Neural crest cell (in vitro differentiated cells): ENCODE measurements at regions not wholly inside any gene's neighbourhood (a gene's known extent, or its start where the extent isn't known, plus 50 kb on each side); places are given as distances from the start of the nearest gene placed in this dataset.
"Not testable (repeated sequence)": the region's sequence is repeated elsewhere in the genome, so short reads cannot be mapped to it uniquely, and the experiment has no call there.

Experiments used
- DNase-seq: peaks from one replicate; pipeline ENCODE4 v3.0.0; 2021; ENCODE audit warnings: low read depth, mixed read lengths, low spot score
- H3K27ac Mint-ChIP-seq: one replicate; pipeline ENCODE4 v1.8.0; 2021; ENCODE audit warnings: mild to moderate bottlenecking, mixed read lengths; ENCODE audit not compliant: unreplicated experiment
- H3K27me3 Mint-ChIP-seq: 2 replicates; pipeline ENCODE4 v1.8.0; 2021; ENCODE audit warnings: low read depth, mild to moderate bottlenecking, mixed read lengths
- H3K36me3 Mint-ChIP-seq: 2 replicates; pipeline ENCODE4 v1.8.0; 2021; ENCODE audit warnings: low read depth, mild to moderate bottlenecking, mixed read lengths
- H3K4me1 Mint-ChIP-seq: 2 replicates; pipeline ENCODE4 v1.8.0; 2021; ENCODE audit warnings: mixed read lengths
- H3K4me3 Mint-ChIP-seq: one replicate; pipeline ENCODE4 v1.8.0; 2021; ENCODE audit warnings: mild to moderate bottlenecking, mixed read lengths
- H3K9me3 Mint-ChIP-seq: 2 replicates; pipeline ENCODE4 v1.8.0; 2021; ENCODE audit warnings: mixed read lengths
- CTCF ChIP-seq: fragments of 200-600 bp; sonication (generic); conservative IDR thresholded peaks from 2 replicates; pipeline ENCODE4 v1.5.0; 2021; ENCODE audit warnings: antibody characterized with exemption, mild to moderate bottlenecking

- no peak for TF ChIP-seq CTCF
- H3K4me3 Mint-ChIP-seq = no peak overlapping the region
- peak overlapping the region; percentile 72 for H3K27ac Mint-ChIP-seq
- peaks cover 12% of the 10 kb centered on the region for H3K36me3 Mint-ChIP-seq
- peaks cover 7% of the 10 kb centered on the region for H3K9me3 Mint-ChIP-seq
- no peak for DNase-seq
- H3K4me1 Mint-ChIP-seq = peaks cover 60% of the 10 kb centered on the region
- no peaks in the 10 kb centered on the region for H3K27me3 Mint-ChIP-seq
Observed at GRCh38 chr13:48583859-48584311, 51.0 kb upstream of the RCBTB2 start.

- Mint-ChIP-seq H3K9me3 (peaks cover 7% of the 10 kb centered on the region), H3K4me3 (peak overlapping the region; percentile 25), H3K27me3 (no peaks in the 10 kb centered on the region), H3K27ac (peak overlapping the region; percentile 93), H3K36me3 (peaks cover 12% of the 10 kb centered on the region), H3K4me1 (peaks cover 54% of the 10 kb centered on the region)
- TF ChIP-seq CTCF = no peak
- DNase-seq = peak; percentile 23
Observed at GRCh38 chr13:48585456-48585840, 52.6 kb upstream of the RCBTB2 start.

GRCh38 chr13:48586591-48587103, 53.8 kb upstream of the RCBTB2 start:
- Mint-ChIP-seq H3K4me3 (no peak overlapping the region), H3K4me1 (peaks cover 58% of the 10 kb centered on the region), H3K27ac (peak overlapping the region; percentile 24), H3K27me3 (no peaks in the 10 kb centered on the region), H3K9me3 (peaks cover 5% of the 10 kb centered on the region), H3K36me3 (peaks cover 14% of the 10 kb centered on the region)
- no peak for DNase-seq
- TF ChIP-seq CTCF = no peak

- Mint-ChIP-seq H3K27ac (peak overlapping the region; percentile 87), H3K4me1 (peaks cover 67% of the 10 kb centered on the region), H3K9me3 (peaks cover 5% of the 10 kb centered on the region), H3K4me3 (no peak overlapping the region), H3K27me3 (no peaks in the 10 kb centered on the region), H3K36me3 (peaks cover 14% of the 10 kb centered on the region)
- TF ChIP-seq CTCF = no peak
- DNase-seq = no peak
Observed at GRCh38 chr13:48588120-48588519, 55.2 kb upstream of the RCBTB2 start.

GRCh38 chr13:48590141-48590901, 57.4 kb upstream of the RCBTB2 start:
- TF ChIP-seq CTCF = no peak
- peaks cover 67% of the 10 kb centered on the region for H3K4me1 Mint-ChIP-seq

GRCh38 chr13:48591124-48591872, 58.4 kb upstream of the RCBTB2 start:
- DNase-seq, H3K4me3 Mint-ChIP-seq, H3K9me3 Mint-ChIP-seq, H3K27me3 Mint-ChIP-seq: not testable (repeated sequence)
- peaks cover 58% of the 10 kb centered on the region for H3K4me1 Mint-ChIP-seq
- peak overlapping the region; percentile 81 for H3K27ac Mint-ChIP-seq
- H3K36me3 Mint-ChIP-seq = peaks cover 14% of the 10 kb centered on the region

More at GRCh38 chr13:48590141-48590901, 57.4 kb upstream of the RCBTB2 start:
- Mint-ChIP-seq H3K36me3 (peaks cover 14% of the 10 kb centered on the region), H3K27me3 (no peaks in the 10 kb centered on the region), H3K9me3 (peaks cover 5% of the 10 kb centered on the region), H3K4me3 (no peak overlapping the region), H3K27ac (no peak overlapping the region)
- no peak for DNase-seq
